ENCODE measurements at regions not wholly inside any gene's neighbourhood (a gene's known extent, or its start where the extent isn't known, plus 50 kb on each side); places are given as distances from the start of the nearest gene placed in this dataset.

DNA sequence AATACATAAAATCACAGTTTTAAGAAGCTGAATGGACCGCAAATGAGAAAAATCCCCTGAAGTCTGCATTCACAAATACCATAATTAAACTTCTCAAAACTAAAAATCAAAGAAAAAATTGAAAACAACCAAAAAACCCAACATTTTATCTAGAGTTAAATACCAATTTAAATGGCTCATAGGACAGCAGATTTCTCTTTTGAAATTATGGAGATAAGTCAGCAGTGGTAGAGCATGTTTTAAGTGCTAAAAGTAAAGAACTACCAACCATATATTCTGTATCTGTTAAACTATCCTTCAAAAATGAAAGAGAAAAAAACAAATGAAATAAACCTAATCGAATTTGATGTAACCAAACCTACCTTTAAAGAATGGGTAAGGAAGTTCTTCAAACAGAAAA, 862.8 kb downstream of the TAF11L14 start:
- DNase-seq, result no peak
- no peak overlapping the region for H3K27ac ChIP-seq
- no peaks in the 10 kb centered on the region for H3K4me1 ChIP-seq
- no peaks in the 10 kb centered on the region for H3K9me3 ChIP-seq
- H3K4me3 ChIP-seq, result no peak overlapping the region
- TF ChIP-seq, protein P1, sequence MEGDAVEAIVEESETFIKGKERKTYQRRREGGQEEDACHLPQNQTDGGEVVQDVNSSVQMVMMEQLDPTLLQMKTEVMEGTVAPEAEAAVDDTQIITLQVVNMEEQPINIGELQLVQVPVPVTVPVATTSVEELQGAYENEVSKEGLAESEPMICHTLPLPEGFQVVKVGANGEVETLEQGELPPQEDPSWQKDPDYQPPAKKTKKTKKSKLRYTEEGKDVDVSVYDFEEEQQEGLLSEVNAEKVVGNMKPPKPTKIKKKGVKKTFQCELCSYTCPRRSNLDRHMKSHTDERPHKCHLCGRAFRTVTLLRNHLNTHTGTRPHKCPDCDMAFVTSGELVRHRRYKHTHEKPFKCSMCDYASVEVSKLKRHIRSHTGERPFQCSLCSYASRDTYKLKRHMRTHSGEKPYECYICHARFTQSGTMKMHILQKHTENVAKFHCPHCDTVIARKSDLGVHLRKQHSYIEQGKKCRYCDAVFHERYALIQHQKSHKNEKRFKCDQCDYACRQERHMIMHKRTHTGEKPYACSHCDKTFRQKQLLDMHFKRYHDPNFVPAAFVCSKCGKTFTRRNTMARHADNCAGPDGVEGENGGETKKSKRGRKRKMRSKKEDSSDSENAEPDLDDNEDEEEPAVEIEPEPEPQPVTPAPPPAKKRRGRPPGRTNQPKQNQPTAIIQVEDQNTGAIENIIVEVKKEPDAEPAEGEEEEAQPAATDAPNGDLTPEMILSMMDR (IDR thresholded peaks at IDR 0.05), result no peak
- no peak for TF ChIP-seq POLR2A (IDR thresholded peaks at IDR 0.05)
- no peaks in the 10 kb centered on the region for H3K36me3 ChIP-seq
- H3K27me3 ChIP-seq, result no peaks in the 10 kb centered on the region

DNA sequence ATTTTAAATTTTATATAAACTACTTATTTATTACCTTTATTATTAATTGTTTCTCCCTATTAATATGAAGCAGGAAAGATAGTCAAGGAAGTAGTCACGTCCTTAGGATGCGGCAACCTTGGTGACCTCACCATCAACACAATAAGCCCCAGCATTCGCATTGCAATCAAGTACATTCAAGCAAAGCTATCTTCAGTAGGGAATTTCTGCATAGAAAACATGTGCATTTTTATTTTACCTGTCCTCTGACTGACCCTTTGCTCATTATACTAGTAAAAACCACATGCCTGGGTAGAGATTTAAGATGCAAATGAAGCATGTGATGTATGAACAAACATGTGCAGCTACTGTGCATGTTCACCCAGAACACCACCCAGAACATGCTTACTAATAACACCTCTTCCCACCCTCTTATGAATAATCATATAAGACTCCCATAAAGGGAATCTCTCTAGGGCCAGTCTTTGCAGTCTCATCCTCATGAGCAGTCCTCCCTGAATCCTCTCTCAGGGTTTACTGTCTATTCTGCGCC, 869.6 kb downstream of the TAF11L14 start:
- no peaks in the 10 kb centered on the region for H3K27me3 ChIP-seq
- DNase-seq, result no peak
- no peak overlapping the region for H3K27ac ChIP-seq
- peaks cover 0 to 5% (median 0%) of the 10 kb centered on the region in 4 donors for H3K9me3 ChIP-seq
- no peaks in the 10 kb centered on the region for H3K36me3 ChIP-seq
- TF ChIP-seq, protein P1 (IDR thresholded peaks at IDR 0.05), result no peak
- TF ChIP-seq POLR2A (IDR thresholded peaks at IDR 0.05), result no peak
- H3K4me1 ChIP-seq, result no peaks in the 10 kb centered on the region
- no peak overlapping the region for H3K4me3 ChIP-seq

- no peaks in the 10 kb centered on the region for H3K4me1 ChIP-seq
- TF ChIP-seq, protein P1 (IDR thresholded peaks at IDR 0.05), result no peak
- no peak for TF ChIP-seq POLR2A (IDR thresholded peaks at IDR 0.05)
- no peak for DNase-seq
- no peaks in the 10 kb centered on the region for H3K36me3 ChIP-seq
- H3K4me3 ChIP-seq, result no peak overlapping the region
- no peak overlapping the region for H3K27ac ChIP-seq
- H3K27me3 ChIP-seq, result no peaks in the 10 kb centered on the region
- peaks cover 0 to 5% (median 2%) of the 10 kb centered on the region in 4 donors for H3K9me3 ChIP-seq
These were observed 872.9 kb downstream of the TAF11L14 start for GRCh38 chr5:18507114-18507513.

DNA sequence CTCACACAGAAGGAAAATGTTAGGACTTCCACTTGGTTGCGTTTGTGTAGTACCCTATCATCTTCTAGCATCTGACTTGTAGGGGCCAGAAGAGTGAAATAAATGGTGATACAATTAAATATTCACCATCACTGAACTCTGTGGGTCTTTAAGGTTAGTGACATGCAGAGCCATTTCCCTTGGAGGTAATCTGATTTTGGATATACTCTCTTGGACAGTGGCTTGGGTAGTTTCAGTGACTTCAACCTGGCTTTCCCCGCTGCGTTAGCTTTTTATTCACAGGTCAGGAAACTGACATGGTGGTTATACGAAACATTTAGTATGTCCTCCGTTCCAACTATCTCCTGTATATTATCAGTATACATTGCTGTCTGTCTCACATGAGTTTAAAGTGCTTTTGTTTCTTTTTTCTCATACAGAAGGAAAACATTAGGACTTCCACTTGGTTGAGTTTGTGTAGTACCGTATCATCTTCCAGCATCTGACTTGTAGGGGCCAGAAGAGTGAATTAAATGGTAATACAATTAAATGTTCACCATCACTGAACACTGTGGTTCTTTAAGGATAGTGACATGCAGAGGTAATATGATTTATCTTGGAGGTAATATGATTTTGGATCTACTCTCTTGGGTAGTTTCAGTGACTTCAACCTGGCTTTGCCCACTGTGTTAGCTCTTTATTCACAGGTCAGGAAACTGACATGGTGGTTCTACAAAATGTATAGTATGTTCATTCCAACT, 883.6 kb downstream of the TAF11L14 start:
- Histone ChIP-seq H3K9me3 (no peaks in the 10 kb centered on the region), H3K4me1 (no peaks in the 10 kb centered on the region), H3K27ac (no peak overlapping the region), H3K36me3 (no peaks in the 10 kb centered on the region), H3K27me3 (no peaks in the 10 kb centered on the region), H3K4me3 (no peak overlapping the region)
- no peak for DNase-seq
- TF ChIP-seq, protein P1 (IDR thresholded peaks at IDR 0.05), result no peak
- TF ChIP-seq POLR2A (IDR thresholded peaks at IDR 0.05), result no peak

- DNase-seq, result no peak
- no peaks in the 10 kb centered on the region for H3K36me3 ChIP-seq
- no peaks in the 10 kb centered on the region for H3K4me1 ChIP-seq
- H3K9me3 ChIP-seq, result no peaks in the 10 kb centered on the region
- no peak overlapping the region for H3K4me3 ChIP-seq
- no peak for TF ChIP-seq POLR2A (IDR thresholded peaks at IDR 0.05)
- TF ChIP-seq, protein P1 (IDR thresholded peaks at IDR 0.05), result no peak
- no peaks in the 10 kb centered on the region for H3K27me3 ChIP-seq
- H3K27ac ChIP-seq, result no peak overlapping the region
These were observed 889.1 kb downstream of the TAF11L14 start for GRCh38 chr5:18523380-18523779.

Measured in Peyer's patch (tissue), 4 donors.